ENCODE measurements at regions not wholly inside any gene's neighbourhood (a gene's known extent, or its start where the extent isn't known, plus 50 kb on each side); places are given as distances from the start of the nearest gene placed in this dataset.

- Mint-ChIP-seq H3K4me1 (ENCODE audit: insufficient read depth, unreplicated experiment) (peaks cover 6% of the 10 kb centered on the region), H3K27ac (ENCODE audit: low read depth, unreplicated experiment) (no peak overlapping the region), H3K36me3 (ENCODE audit: insufficient read depth, unreplicated experiment) (no peaks in the 10 kb centered on the region), H3K9me3 (ENCODE audit: unreplicated experiment) (no peaks in the 10 kb centered on the region), H3K4me3 (ENCODE audit: unreplicated experiment) (no peak overlapping the region), H3K27me3 (ENCODE audit: insufficient read depth, unreplicated experiment) (peaks cover 100% of the 10 kb centered on the region)
- POLR2A ChIA-PET, result no interaction called here
- CTCF ChIA-PET, result interaction anchor here (0.5 to 0.7 kb wide), 3 partner anchors 100 to 1084 kb away, joined by 3 read pairs; no protein-coding TSS in a partner anchor
- no TSS peak for BruUV-seq (replicated peaks)
- intact Hi-C loops (cut with micrococcal nuclease), result no loop called here
- no peak for DNase-seq (ENCODE audit: unreplicated experiment)
- TF ChIP-seq CTCF (IDR thresholded peaks at IDR 0.05; ENCODE audit: unreplicated experiment), result no peak
Measured at GRCh38 chr2:15736396-15737180, 144.9 kb downstream of the DDX1 start.

DNA sequence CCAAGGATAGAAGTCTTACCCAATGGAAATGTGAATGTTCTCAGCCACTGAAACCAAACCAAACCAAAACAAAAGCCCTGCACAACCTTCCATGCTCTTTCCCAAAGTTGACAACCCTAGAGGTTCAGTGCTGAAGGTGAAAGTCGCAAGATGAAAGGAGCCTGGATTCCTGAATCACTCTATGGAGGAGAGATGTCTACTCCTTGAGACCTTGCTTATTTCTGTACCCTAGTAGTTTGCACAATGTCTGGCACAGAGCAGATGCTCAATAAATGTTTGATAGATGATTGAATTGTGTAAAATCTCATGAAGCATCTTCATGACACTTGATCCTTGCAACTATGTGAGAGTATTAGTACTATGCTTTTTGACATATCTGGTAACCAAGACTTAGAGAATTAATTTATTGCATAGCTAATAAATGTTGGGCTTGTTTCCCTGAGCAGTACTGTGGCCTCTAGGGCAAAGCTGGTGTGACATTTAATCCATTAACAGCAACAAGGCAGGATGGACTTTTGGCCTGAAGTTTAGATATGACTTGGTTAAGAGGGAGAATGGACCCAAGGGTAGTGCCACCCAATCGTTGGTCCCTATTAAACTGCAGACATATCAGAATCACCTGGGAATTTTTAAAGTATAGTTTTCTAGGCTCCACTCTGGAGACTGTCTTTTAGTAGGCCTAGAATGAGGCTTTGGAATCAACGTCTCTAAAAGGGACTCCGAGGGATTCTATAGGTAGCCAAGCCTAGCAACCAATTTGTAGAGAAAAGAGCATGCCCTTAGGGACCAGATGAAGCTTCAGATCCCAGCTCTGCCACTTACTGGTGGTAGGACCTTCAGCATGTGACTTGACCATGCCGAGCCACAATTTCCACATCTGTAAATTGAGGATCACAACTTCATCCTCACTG lies 145.9 kb downstream of the DDX1 start:
- Mint-ChIP-seq H3K9me3 (ENCODE audit: unreplicated experiment) (no peaks in the 10 kb centered on the region), H3K27ac (ENCODE audit: low read depth, unreplicated experiment) (no peak overlapping the region), H3K4me3 (ENCODE audit: unreplicated experiment) (no peak overlapping the region), H3K36me3 (ENCODE audit: insufficient read depth, unreplicated experiment) (no peaks in the 10 kb centered on the region), H3K4me1 (ENCODE audit: insufficient read depth, unreplicated experiment) (peaks cover 6% of the 10 kb centered on the region), H3K27me3 (ENCODE audit: insufficient read depth, unreplicated experiment) (peaks cover 100% of the 10 kb centered on the region)
- no peak for DNase-seq (ENCODE audit: unreplicated experiment)
- no TSS peak for BruUV-seq (replicated peaks)
- ChIA-PET POLR2A (no interaction called here), CTCF (interaction anchor here (0.5 to 0.6 kb wide), 2 partner anchors 32 to 1083 kb away, joined by 3 to 5 read pairs; no protein-coding TSS in a partner anchor)
- TF ChIP-seq CTCF (IDR thresholded peaks at IDR 0.05; ENCODE audit: unreplicated experiment), result no peak
- intact Hi-C loops (cut with micrococcal nuclease), result no loop called here

- BruUV-seq (replicated peaks), result no TSS peak
- H3K4me3 Mint-ChIP-seq (ENCODE audit: unreplicated experiment), result no peak overlapping the region
- CTCF ChIA-PET, result interaction anchor here (0.6 to 0.8 kb wide), 2 partner anchors 31 to 965 kb away, joined by 4 to 5 read pairs; no protein-coding TSS in a partner anchor
- no peak overlapping the region for H3K27ac Mint-ChIP-seq (ENCODE audit: low read depth, unreplicated experiment)
- intact Hi-C loops (cut with micrococcal nuclease), result no loop called here
- peaks cover 100% of the 10 kb centered on the region for H3K27me3 Mint-ChIP-seq (ENCODE audit: insufficient read depth, unreplicated experiment)
- POLR2A ChIA-PET, result no interaction called here
- no peak for TF ChIP-seq CTCF (IDR thresholded peaks at IDR 0.05; ENCODE audit: unreplicated experiment)
- peaks cover 6% of the 10 kb centered on the region for H3K4me1 Mint-ChIP-seq (ENCODE audit: insufficient read depth, unreplicated experiment)
- no peaks in the 10 kb centered on the region for H3K9me3 Mint-ChIP-seq (ENCODE audit: unreplicated experiment)
- DNase-seq (ENCODE audit: unreplicated experiment), result no peak
- no peaks in the 10 kb centered on the region for H3K36me3 Mint-ChIP-seq (ENCODE audit: insufficient read depth, unreplicated experiment)
Measured at GRCh38 chr2:15738225-15738546, 146.5 kb downstream of the DDX1 start.

DNA sequence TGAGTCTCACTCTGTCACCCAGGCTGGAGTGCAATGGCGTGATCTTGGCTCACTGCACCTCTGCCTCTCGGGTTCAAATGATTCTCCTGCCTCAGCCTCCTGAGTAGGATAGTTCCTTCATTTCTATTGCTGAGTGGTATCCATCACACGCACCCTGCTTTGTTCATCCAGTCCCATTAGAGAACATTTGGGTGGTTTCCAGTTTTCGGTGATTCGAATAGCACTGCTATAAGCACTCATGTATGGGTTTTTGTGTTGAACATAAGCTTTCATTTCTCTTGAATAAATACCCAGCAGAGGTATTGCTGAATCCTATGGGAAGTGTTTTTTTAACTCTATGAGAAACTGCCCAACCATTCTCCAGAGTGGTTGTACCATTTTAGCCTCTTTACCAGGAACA lies 147.3 kb downstream of the DDX1 start:
- Mint-ChIP-seq H3K27ac (ENCODE audit: low read depth, unreplicated experiment) (no peak overlapping the region), H3K9me3 (ENCODE audit: unreplicated experiment) (no peaks in the 10 kb centered on the region), H3K27me3 (ENCODE audit: insufficient read depth, unreplicated experiment) (peaks cover 100% of the 10 kb centered on the region), H3K4me1 (ENCODE audit: insufficient read depth, unreplicated experiment) (peaks cover 2% of the 10 kb centered on the region), H3K4me3 (ENCODE audit: unreplicated experiment) (no peak overlapping the region), H3K36me3 (ENCODE audit: insufficient read depth, unreplicated experiment) (no peaks in the 10 kb centered on the region)
- TF ChIP-seq CTCF (IDR thresholded peaks at IDR 0.05; ENCODE audit: unreplicated experiment), result no peak
- ChIA-PET CTCF (interaction anchor here (0.8 kb wide), 1 partner anchor 966 kb away, joined by 4 read pairs; no protein-coding TSS in a partner anchor), POLR2A (no interaction called here)
- no peak for DNase-seq (ENCODE audit: unreplicated experiment)
- intact Hi-C loops (cut with micrococcal nuclease), result no loop called here
- no TSS peak for BruUV-seq (replicated peaks)

All from MCF 10A (cell line).